BLaER1 treated with 17β-estradiol and CSF1 and Interleukin-3, amounts not matched to agents 10 nM and 100 nM (cell line): ENCODE measurements at regions not wholly inside any gene's neighbourhood (a gene's known extent, or its start where the extent isn't known, plus 50 kb on each side); places are given as distances from the start of the nearest gene placed in this dataset.

ENCODE experiments used
- H3K27ac ChIP-seq, 11 experiments: shearing (Covaris generic); formaldehyde crosslinking; 2 replicates each; pipeline ENCODE4 v1.8.1; 2022
- H3K27me3 ChIP-seq, 11 experiments: shearing (Covaris generic); formaldehyde crosslinking; 2 replicates each; pipeline ENCODE4 v1.8.1; 2022
- H3K36me3 ChIP-seq, 11 experiments: shearing (Covaris generic); formaldehyde crosslinking; 2 replicates each; pipeline ENCODE4 v1.8.1; 2022
- H3K4me1 ChIP-seq, 10 experiments: shearing (Covaris generic); formaldehyde crosslinking; 2 replicates each; pipeline ENCODE4 v1.8.1; 2022
- H3K4me2 ChIP-seq, 11 experiments: shearing (Covaris generic); formaldehyde crosslinking; 2 replicates each; pipeline ENCODE4 v1.8.1; 2022
- H3K4me3 ChIP-seq, 10 experiments: shearing (Covaris generic); formaldehyde crosslinking; 2 replicates each; pipeline ENCODE4 v1.8.1; 2022
- H3K9ac ChIP-seq, 11 experiments: shearing (Covaris generic); formaldehyde crosslinking; 2 replicates each; pipeline ENCODE4 v1.8.1; 2022
- H3K9me3 ChIP-seq, 11 experiments: shearing (Covaris generic); formaldehyde crosslinking; replicated peaks in 1 of 11; 2 replicates each; pipeline ENCODE4 v1.8.1; 2022
- H4K20me1 ChIP-seq, 11 experiments: shearing (Covaris generic); formaldehyde crosslinking; 2 replicates each; pipeline ENCODE4 v1.8.1; 2022
- Cebpa-rat ChIP-seq, 11 experiments: shearing (Covaris generic); IDR thresholded peaks; 2 replicates each; pipeline ENCODE4 v1.8.1; 2022

DNA sequence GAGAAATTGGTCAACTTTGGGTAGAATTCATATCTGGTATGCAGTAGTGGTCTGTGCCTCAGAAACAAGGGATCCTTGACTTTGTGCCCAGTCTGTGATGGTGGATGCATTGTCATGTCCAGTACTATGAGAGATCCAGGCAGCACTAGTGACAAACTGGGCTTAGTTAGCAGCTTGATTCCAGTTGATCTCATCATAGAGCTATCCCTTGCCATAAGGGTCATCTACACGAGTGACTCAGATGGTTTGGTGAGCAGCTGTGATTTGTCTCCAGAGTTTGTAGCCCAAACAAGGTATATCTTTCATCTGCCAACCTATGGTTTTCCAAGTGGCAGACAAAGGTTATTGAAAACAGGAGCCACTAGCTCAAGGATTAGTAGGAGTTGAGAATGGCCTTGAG lies 298.8 kb downstream of the GBA3 start:
- Histone ChIP-seq H3K36me3 (no peaks in the 10 kb centered on the region), H3K4me3 (no peak overlapping the region), H3K27me3 (no peaks in the 10 kb centered on the region), H3K27ac (no peak overlapping the region), H4K20me1 (no peaks in the 10 kb centered on the region), H3K4me2 (no peak overlapping the region), H3K4me1 (no peaks in the 10 kb centered on the region), H3K9ac (no peak overlapping the region), H3K9me3 (no peaks in the 10 kb centered on the region)
- no peak for TF ChIP-seq Cebpa-rat (IDR thresholded peaks at IDR 0.05)

DNA sequence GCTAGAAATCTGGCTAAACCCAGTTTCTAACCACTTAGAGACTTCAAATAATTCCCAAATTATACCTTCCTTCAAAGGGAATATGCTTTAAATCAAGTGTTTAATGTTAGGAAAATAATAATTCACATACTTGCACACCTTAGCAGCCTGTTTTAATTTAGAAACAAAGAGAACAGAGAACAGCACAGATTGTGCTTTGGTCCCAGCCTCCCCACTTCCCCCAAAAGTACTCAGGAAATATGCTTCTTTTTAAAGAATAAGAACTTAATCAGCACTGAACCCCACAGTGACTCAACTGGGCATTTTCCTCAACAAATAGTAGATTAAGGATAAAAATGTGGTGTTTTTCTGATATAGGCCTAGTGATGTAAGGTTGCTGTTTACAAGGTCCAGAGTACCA lies 295.8 kb downstream of the GBA3 start:
- H4K20me1 ChIP-seq: no peaks in the 10 kb centered on the region
- no peak overlapping the region for H3K27ac ChIP-seq
- H3K9ac ChIP-seq: no peak overlapping the region
- no peak overlapping the region for H3K4me3 ChIP-seq
- no peaks in the 10 kb centered on the region for H3K4me1 ChIP-seq
- no peaks in the 10 kb centered on the region for H3K27me3 ChIP-seq
- TF ChIP-seq Cebpa-rat (IDR thresholded peaks at IDR 0.05): no peak
- no peaks in the 10 kb centered on the region for H3K36me3 ChIP-seq
- peaks cover 0 to 9% (median 5%) of the 10 kb centered on the region in 11 experiments; a peak in 7 of 22 replicates for H3K9me3 ChIP-seq
- no peak overlapping the region for H3K4me2 ChIP-seq

- Histone ChIP-seq H3K9ac (no peak overlapping the region), H3K4me3 (no peak overlapping the region), H3K27me3 (no peaks in the 10 kb centered on the region), H3K4me2 (no peak overlapping the region), H4K20me1 (no peaks in the 10 kb centered on the region), H3K9me3 (peaks cover 0 to 9% (median 5%) of the 10 kb centered on the region in 11 experiments; a peak in 7 of 22 replicates), H3K36me3 (no peaks in the 10 kb centered on the region), H3K27ac (no peak overlapping the region), H3K4me1 (no peaks in the 10 kb centered on the region)
- no peak for TF ChIP-seq Cebpa-rat (IDR thresholded peaks at IDR 0.05)
Measured at GRCh38 chr4:22987870-22988269, 295.1 kb downstream of the GBA3 start.

GRCh38 chr4:22986881-22987280 lies 294.1 kb downstream of the GBA3 start:
- peaks cover 0 to 9% (median 5%) of the 10 kb centered on the region in 11 experiments; a peak in 7 of 22 replicates for H3K9me3 ChIP-seq
- TF ChIP-seq Cebpa-rat (IDR thresholded peaks at IDR 0.05): no peak
- no peaks in the 10 kb centered on the region for H3K27me3 ChIP-seq
- no peak overlapping the region for H3K9ac ChIP-seq
- no peaks in the 10 kb centered on the region for H3K36me3 ChIP-seq
- H3K4me1 ChIP-seq: no peaks in the 10 kb centered on the region
- H3K27ac ChIP-seq: no peak overlapping the region
- H3K4me2 ChIP-seq: no peak overlapping the region
- H3K4me3 ChIP-seq: no peak overlapping the region
- H4K20me1 ChIP-seq: no peaks in the 10 kb centered on the region

- Histone ChIP-seq H3K27ac (no peak overlapping the region), H3K4me3 (no peak overlapping the region), H3K9ac (no peak overlapping the region), H3K36me3 (no peaks in the 10 kb centered on the region), H3K27me3 (no peaks in the 10 kb centered on the region), H3K9me3 (peaks cover 0 to 9% (median 5%) of the 10 kb centered on the region in 11 experiments; a peak in 7 of 22 replicates), H3K4me2 (no peak overlapping the region), H4K20me1 (no peaks in the 10 kb centered on the region), H3K4me1 (no peaks in the 10 kb centered on the region)
- TF ChIP-seq Cebpa-rat (IDR thresholded peaks at IDR 0.05): no peak
Measured at GRCh38 chr4:22986262-22986661, 293.5 kb downstream of the GBA3 start.

DNA sequence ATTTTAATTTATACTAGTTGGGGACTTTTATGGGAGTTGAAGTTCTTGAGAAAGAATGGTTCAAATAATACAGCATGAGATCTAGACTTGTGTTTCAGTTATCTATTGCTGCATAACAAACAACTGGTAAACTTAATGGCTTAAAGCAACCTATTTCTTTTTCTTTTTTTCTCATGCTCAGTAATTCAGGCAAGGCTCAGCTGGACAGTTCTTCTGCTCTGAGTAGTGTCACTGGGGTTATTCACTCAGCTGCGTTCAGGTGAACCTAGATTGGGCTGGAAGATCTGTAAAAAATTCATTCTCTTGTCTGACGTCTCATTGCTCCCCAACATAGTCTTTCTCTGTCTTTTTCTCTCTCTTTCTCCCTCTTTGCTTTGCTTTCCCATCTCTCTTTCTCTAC lies 291.7 kb downstream of the GBA3 start:
- Histone ChIP-seq H3K9ac (no peak overlapping the region), H3K36me3 (no peaks in the 10 kb centered on the region), H3K4me1 (no peaks in the 10 kb centered on the region), H3K4me3 (no peak overlapping the region), H3K27ac (no peak overlapping the region), H3K27me3 (no peaks in the 10 kb centered on the region), H3K9me3 (peaks cover 0 to 9% (median 5%) of the 10 kb centered on the region in 11 experiments; a peak in 7 of 22 replicates), H4K20me1 (no peaks in the 10 kb centered on the region), H3K4me2 (no peak overlapping the region)
- TF ChIP-seq Cebpa-rat (IDR thresholded peaks at IDR 0.05): no peak

- no peak overlapping the region for H3K27ac ChIP-seq
- H3K4me1 ChIP-seq: no peaks in the 10 kb centered on the region
- H3K9ac ChIP-seq: no peak overlapping the region
- peaks cover 0 to 14% (median 10%) of the 10 kb centered on the region in 11 experiments; a peak in 9 of 22 replicates for H3K9me3 ChIP-seq
- no peak overlapping the region for H3K4me2 ChIP-seq
- no peaks in the 10 kb centered on the region for H4K20me1 ChIP-seq
- H3K4me3 ChIP-seq: no peak overlapping the region
- TF ChIP-seq Cebpa-rat (IDR thresholded peaks at IDR 0.05): no peak
- H3K36me3 ChIP-seq: no peaks in the 10 kb centered on the region
- no peaks in the 10 kb centered on the region for H3K27me3 ChIP-seq
Measured at GRCh38 chr4:22978656-22979055, 285.9 kb downstream of the GBA3 start.

- Histone ChIP-seq H3K9ac (no peak overlapping the region), H4K20me1 (no peaks in the 10 kb centered on the region), H3K9me3 (peaks cover 0 to 22% (median 9%) of the 10 kb centered on the region in 11 experiments; a peak in 12 of 22 replicates), H3K27ac (no peak overlapping the region), H3K4me1 (no peaks in the 10 kb centered on the region), H3K4me2 (no peak overlapping the region), H3K27me3 (no peaks in the 10 kb centered on the region), H3K4me3 (no peak overlapping the region), H3K36me3 (no peaks in the 10 kb centered on the region)
- TF ChIP-seq Cebpa-rat (IDR thresholded peaks at IDR 0.05): no peak
Measured at GRCh38 chr4:22970665-22971064, 277.9 kb downstream of the GBA3 start.

- Histone ChIP-seq H3K27me3 (no peaks in the 10 kb centered on the region), H3K4me1 (no peaks in the 10 kb centered on the region), H3K27ac (no peak overlapping the region), H3K9me3 (peaks cover 0 to 13% (median 3%) of the 10 kb centered on the region in 11 experiments; a peak in 8 of 22 replicates), H3K4me2 (no peak overlapping the region), H3K9ac (no peak overlapping the region), H3K36me3 (no peaks in the 10 kb centered on the region), H3K4me3 (no peak overlapping the region), H4K20me1 (no peaks in the 10 kb centered on the region)
- no peak for TF ChIP-seq Cebpa-rat (IDR thresholded peaks at IDR 0.05)
Measured at GRCh38 chr4:22969287-22969896, 276.7 kb downstream of the GBA3 start.

DNA sequence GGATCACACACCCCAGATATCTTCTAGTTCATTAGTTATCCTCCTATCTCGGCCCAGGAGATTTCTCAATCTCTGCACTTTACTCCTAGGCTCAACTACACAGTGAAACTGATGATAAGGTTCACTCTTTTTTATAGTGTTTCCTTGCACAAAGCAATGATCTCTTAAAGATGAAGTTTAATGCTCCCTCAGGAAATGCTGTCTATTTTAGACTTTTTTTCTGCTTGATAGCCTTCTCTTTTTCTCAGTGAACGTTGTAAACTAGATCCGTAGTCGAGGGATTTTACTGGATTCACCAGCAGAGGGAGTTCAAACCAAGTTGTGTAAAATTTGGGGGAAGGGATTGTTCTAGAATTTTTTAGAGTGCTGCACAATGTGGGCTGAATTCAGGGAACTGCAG lies 269.6 kb downstream of the GBA3 start:
- no peak for TF ChIP-seq Cebpa-rat (IDR thresholded peaks at IDR 0.05)

More for the DNA sequence above, 269.6 kb downstream of the GBA3 start:
- Histone ChIP-seq H3K4me3 (no peak overlapping the region), H3K9ac (no peak overlapping the region), H3K4me1 (peaks cover 0 to 14% (median 7%) of the 10 kb centered on the region in 10 experiments; a peak in 7 of 20 replicates), H4K20me1 (no peaks in the 10 kb centered on the region), H3K36me3 (no peaks in the 10 kb centered on the region), H3K4me2 (no peak overlapping the region), H3K27ac (no peak overlapping the region), H3K27me3 (no peaks in the 10 kb centered on the region), H3K9me3 (no peaks in the 10 kb centered on the region; a peak in 1 of 22 replicates)
